ENCODE measurements at regions not wholly inside any gene's neighbourhood (a gene's known extent, or its start where the extent isn't known, plus 50 kb on each side); places are given as distances from the start of the nearest gene placed in this dataset.

DNA sequence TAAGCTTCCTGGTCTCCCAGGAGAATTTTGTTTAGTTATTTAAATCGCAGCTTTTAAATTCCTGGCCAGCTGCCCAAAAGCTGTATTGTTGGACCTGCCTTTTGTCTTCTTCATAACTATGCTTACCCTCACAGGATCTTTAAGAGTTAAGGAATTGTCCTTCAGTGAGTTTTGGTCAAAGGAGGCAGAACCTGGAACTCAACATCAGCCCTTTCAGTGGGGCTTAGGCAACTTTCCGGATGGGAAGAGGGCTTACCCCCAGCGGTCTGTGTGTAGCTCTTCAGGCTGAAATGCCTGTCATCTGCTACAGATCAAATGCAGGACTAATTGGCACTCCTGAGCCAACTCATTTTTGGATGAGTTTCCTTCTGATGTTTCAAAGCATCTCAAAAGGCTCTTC is 402.6 kb downstream of the SIPA1L2 start:
- FAIRE-seq, result no peak
- Histone ChIP-seq H3K9me3 (replicated peaks; ENCODE audit: control insufficient read depth, insufficient read depth, low read length) (no peaks in the 10 kb centered on the region), H2AFZ (ENCODE audit: low read depth, low read length) (no peak overlapping the region), H3K4me2 (ENCODE audit: insufficient read depth, low read length) (no peak overlapping the region), H3K4me3 (replicated peaks in 1 of 3; ENCODE audit: insufficient read depth in 1 of 3, low read depth in 1 of 3, low read length in 3 of 3) (no peak overlapping the region), H3K79me2 (ENCODE audit: control insufficient read depth, insufficient read depth, low read length) (no peaks in the 10 kb centered on the region), H3K36me3 (ENCODE audit: control insufficient read depth in 2 of 2, extremely low read depth in 1 of 2, insufficient read depth in 2 of 2, low read length in 2 of 2) (no peaks in the 10 kb centered on the region), H3K27ac (ENCODE audit: insufficient read depth, low read depth, low read length) (no peak overlapping the region), H3K9ac (replicated peaks; ENCODE audit: extremely low read depth, insufficient read depth, low read length) (no peak overlapping the region), H3K27me3 (ENCODE audit: control insufficient read depth in 2 of 2, insufficient read depth in 2 of 2, low read length in 2 of 2) (peaks cover 0 to 2% of the 10 kb centered on the region in 2 experiments), H3K4me1 (ENCODE audit: control insufficient read depth, extremely low read depth, insufficient read depth, low read length) (no peaks in the 10 kb centered on the region), H4K20me1 (replicated peaks; ENCODE audit: control insufficient read depth, extremely low read depth, insufficient read depth, low read length) (no peaks in the 10 kb centered on the region), H3K9me1 (replicated peaks; ENCODE audit: control insufficient read depth, extremely low read depth, insufficient read depth, low read length) (no peaks in the 10 kb centered on the region)
- POLR2A ChIA-PET, result no interaction called here
- CTCF ChIA-PET, result interaction anchor here (1.7 to 2.9 kb wide), 2 partner anchors 16 to 21 kb away, joined by 3 to 8 read pairs; no protein-coding TSS in a partner anchor
- intact Hi-C loops (cut with micrococcal nuclease), result no loop called here
- TF ChIP-seq, protein P1, sequence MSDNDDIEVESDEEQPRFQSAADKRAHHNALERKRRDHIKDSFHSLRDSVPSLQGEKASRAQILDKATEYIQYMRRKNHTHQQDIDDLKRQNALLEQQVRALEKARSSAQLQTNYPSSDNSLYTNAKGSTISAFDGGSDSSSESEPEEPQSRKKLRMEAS (IDR thresholded peaks at IDR 0.05; ENCODE audit: insufficient read depth, insufficient read length), result no peak
- TF ChIP-seq EZH2 (IDR thresholded peaks at IDR 0.05; ENCODE audit: borderline replicate concordance, low read depth, low read length, severe bottlenecking), result no peak
- TF ChIP-seq JUN (IDR thresholded peaks at IDR 0.05; ENCODE audit: borderline replicate concordance, insufficient read depth, insufficient read length, low read depth), result no peak
- no peak for TF ChIP-seq POLR2AphosphoS5 (IDR thresholded peaks at IDR 0.05; ENCODE audit: insufficient read depth, low read depth, low read length)
- no peak for TF ChIP-seq GATA2 (IDR thresholded peaks at IDR 0.05; ENCODE audit: insufficient read depth, insufficient read length, low read depth, low read length)
- TF ChIP-seq MYC (IDR thresholded peaks at IDR 0.05; ENCODE audit: low read depth, low read length), result no peak
- TF ChIP-seq, protein P2, sequence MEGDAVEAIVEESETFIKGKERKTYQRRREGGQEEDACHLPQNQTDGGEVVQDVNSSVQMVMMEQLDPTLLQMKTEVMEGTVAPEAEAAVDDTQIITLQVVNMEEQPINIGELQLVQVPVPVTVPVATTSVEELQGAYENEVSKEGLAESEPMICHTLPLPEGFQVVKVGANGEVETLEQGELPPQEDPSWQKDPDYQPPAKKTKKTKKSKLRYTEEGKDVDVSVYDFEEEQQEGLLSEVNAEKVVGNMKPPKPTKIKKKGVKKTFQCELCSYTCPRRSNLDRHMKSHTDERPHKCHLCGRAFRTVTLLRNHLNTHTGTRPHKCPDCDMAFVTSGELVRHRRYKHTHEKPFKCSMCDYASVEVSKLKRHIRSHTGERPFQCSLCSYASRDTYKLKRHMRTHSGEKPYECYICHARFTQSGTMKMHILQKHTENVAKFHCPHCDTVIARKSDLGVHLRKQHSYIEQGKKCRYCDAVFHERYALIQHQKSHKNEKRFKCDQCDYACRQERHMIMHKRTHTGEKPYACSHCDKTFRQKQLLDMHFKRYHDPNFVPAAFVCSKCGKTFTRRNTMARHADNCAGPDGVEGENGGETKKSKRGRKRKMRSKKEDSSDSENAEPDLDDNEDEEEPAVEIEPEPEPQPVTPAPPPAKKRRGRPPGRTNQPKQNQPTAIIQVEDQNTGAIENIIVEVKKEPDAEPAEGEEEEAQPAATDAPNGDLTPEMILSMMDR (IDR thresholded peaks at IDR 0.05; ENCODE audit: extremely low read depth in 1 of 2, insufficient read depth in 1 of 2, low read depth in 1 of 2, low read length in 2 of 2), result no peak
- no peak for TF ChIP-seq POLR2A (IDR thresholded peaks at IDR 0.05; ENCODE audit: low read depth, low read length)
- TF ChIP-seq FOS (IDR thresholded peaks at IDR 0.05; ENCODE audit: borderline replicate concordance, insufficient read depth, low read length), result no peak
- BruUV-seq (replicated peaks), result no TSS peak
- DNase-seq (ENCODE audit: low read depth, low spot score), result peak; percentile 6
- dilution Hi-C loops (cut with MboI; ENCODE audit: extremely low pct_ligation_motif_present, low sequenced_read_pairs), result no loop called here

Data from endothelial cell of umbilical vein (primary cell).